22Rv1 (cell line): ENCODE measurements at regions not wholly inside any gene's neighbourhood (a gene's known extent, or its start where the extent isn't known, plus 50 kb on each side); places are given as distances from the start of the nearest gene placed in this dataset.

Source experiments
- H3K27ac ChIP-seq: fragments of 450-650 bp; 2 replicates; pipeline ENCODE4 v1.5.1; 2017
- ZFX ChIP-seq: fragments of 450-650 bp; IDR thresholded peaks from 2 replicates; pipeline ENCODE4 v1.6.1; 2017; ENCODE audit warnings: antibody characterized with exemption, borderline replicate concordance
- TF ChIP-seq, protein P1 (sequence below): fragments of 450-650 bp; IDR thresholded peaks from 2 replicates; pipeline ENCODE4 v1.5.1; 2017; ENCODE audit warnings: mild to moderate bottlenecking

- no peak overlapping the region for H3K27ac ChIP-seq
- TF ChIP-seq, protein P1, sequence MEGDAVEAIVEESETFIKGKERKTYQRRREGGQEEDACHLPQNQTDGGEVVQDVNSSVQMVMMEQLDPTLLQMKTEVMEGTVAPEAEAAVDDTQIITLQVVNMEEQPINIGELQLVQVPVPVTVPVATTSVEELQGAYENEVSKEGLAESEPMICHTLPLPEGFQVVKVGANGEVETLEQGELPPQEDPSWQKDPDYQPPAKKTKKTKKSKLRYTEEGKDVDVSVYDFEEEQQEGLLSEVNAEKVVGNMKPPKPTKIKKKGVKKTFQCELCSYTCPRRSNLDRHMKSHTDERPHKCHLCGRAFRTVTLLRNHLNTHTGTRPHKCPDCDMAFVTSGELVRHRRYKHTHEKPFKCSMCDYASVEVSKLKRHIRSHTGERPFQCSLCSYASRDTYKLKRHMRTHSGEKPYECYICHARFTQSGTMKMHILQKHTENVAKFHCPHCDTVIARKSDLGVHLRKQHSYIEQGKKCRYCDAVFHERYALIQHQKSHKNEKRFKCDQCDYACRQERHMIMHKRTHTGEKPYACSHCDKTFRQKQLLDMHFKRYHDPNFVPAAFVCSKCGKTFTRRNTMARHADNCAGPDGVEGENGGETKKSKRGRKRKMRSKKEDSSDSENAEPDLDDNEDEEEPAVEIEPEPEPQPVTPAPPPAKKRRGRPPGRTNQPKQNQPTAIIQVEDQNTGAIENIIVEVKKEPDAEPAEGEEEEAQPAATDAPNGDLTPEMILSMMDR, result no peak
- no peak for TF ChIP-seq ZFX
These were observed 171.9 kb upstream of the NR5A2 start for GRCh38 chr1:199855580-199855979.

DNA sequence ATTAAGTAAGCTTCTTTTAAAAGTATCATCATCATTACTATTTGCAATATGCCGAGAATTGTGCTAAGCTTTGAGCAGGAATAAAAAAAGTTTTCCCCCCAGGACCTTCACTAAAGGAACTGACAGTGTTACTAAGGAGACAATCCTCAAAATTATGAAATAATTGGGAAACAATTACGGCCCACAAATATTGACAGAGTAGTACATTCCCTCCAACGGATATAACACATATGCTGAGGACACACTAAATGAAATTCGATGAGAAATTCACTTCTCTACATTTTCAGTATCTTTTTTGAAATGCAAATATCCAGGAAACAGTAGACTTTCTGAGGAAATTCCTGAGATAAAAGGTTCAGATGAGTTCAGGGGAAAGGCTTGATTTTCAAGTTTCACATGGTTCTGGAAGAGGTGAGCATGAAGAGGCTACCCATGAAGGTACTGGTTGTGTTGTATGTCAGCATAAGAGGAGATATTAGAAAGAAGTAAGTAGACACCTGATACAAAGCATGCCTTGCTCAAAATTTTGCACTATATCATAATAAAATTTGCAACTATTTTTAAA lies 171.2 kb upstream of the NR5A2 start:
- TF ChIP-seq, protein P1, result no peak
- TF ChIP-seq ZFX, result no peak
- no peak overlapping the region for H3K27ac ChIP-seq

DNA sequence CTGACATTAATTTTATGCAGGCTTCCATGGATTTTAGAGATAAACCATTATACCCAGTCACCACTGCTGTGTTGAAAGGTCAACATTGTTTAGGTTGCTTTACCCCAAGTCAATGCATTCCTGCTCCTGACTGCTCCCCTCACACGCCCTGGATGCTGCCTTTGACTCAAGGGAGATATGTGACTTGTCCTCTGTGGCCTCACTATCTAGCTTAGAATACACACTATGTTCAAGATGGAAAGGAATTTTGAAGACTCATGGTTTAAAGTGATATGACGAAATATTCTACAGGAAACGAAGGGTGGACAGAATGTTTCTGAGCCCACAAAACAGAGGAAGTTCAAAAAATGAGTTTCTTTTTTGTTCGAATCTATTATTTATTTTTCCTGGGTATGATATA lies 170.4 kb upstream of the NR5A2 start:
- TF ChIP-seq, protein P1, result no peak
- TF ChIP-seq ZFX, result no peak
- H3K27ac ChIP-seq, result no peak overlapping the region

- no peak overlapping the region for H3K27ac ChIP-seq
- no peak for TF ChIP-seq ZFX
- TF ChIP-seq, protein P1, result no peak
These were observed 170.0 kb upstream of the NR5A2 start for GRCh38 chr1:199857516-199857915.

GRCh38 chr1:199858171-199858570 lies 169.3 kb upstream of the NR5A2 start:
- no peak overlapping the region for H3K27ac ChIP-seq

GRCh38 chr1:199858856-199859255 lies 168.7 kb upstream of the NR5A2 start:
- TF ChIP-seq, protein P1, result no peak
- TF ChIP-seq ZFX, result no peak
- H3K27ac ChIP-seq, result no peak overlapping the region

More at GRCh38 chr1:199858171-199858570, 169.3 kb upstream of the NR5A2 start:
- no peak for TF ChIP-seq ZFX
- TF ChIP-seq, protein P1, result no peak

DNA sequence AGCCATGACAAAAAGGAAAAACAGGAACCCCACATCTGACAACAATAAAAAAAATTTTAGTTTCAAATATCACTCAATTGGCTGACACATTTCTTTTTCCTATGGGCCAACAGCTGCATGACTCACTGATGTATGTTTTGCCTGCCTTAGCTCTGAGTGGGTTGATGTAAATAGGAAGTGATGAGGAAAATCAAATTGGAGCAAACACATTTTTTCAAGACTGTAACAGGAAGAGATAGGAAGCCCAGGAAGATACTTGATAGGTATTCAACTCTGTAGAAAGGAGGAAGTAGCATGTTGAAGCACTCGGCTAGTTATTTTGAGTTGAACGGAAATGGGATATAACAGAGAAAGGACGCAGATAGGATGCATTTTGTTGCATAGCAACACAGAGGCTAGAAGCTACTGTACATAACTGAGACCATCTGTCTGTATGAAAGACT lies 168.0 kb upstream of the NR5A2 start:
- no peak for TF ChIP-seq ZFX
- TF ChIP-seq, protein P1, result no peak
- no peak overlapping the region for H3K27ac ChIP-seq
